SK-N-SH (cell line): ENCODE measurements at regions not wholly inside any gene's neighbourhood (a gene's known extent, or its start where the extent isn't known, plus 50 kb on each side); places are given as distances from the start of the nearest gene placed in this dataset.

Experiments used
- CHD2 ChIP-seq: fragments of 150-350 bp; IDR thresholded peaks from 2 replicates; pipeline ENCODE4 v1.6.1; 2018; ENCODE audit warnings: low read length; ENCODE audit not compliant: partially characterized antibody
- EP300 ChIP-seq, 2 experiments: IDR thresholded peaks; 2 replicates each; pipeline versions ENCODE4 v1.4.0 to v1.6.1; 2012; ENCODE audit warnings: borderline replicate concordance in 1 of 2, low read depth in 1 of 2, low read length in 1 of 2
- EZH2phosphoT487 ChIP-seq: fragments of 200-600 bp; sonication (generic); IDR thresholded peaks from 2 replicates; pipeline ENCODE4 v1.6.1; 2017; ENCODE audit warnings: low read depth, mixed run types, mild to moderate bottlenecking, antibody characterized with exemption, moderate library complexity, borderline replicate concordance
- GABPA ChIP-seq: IDR thresholded peaks from 2 replicates; pipeline ENCODE4 v1.4.0; 2012; ENCODE audit warnings: low read depth, mild to moderate bottlenecking
- GATA2 ChIP-seq: sonication (generic); formaldehyde crosslinking; IDR thresholded peaks from 2 replicates; pipeline ENCODE4 v1.5.0; 2020; ENCODE audit warnings: mild to moderate bottlenecking, missing genetic modification reagents
- POLR2AphosphoS5 ChIP-seq: IDR thresholded peaks from 2 replicates; pipeline ENCODE4 v1.6.1; 2012; ENCODE audit warnings: low read depth, low read length
- RCOR1 ChIP-seq: fragments of 150-350 bp; IDR thresholded peaks from 2 replicates; pipeline ENCODE4 v1.6.1; 2017; ENCODE audit warnings: antibody characterized with exemption, low read length
- TCF12 ChIP-seq: IDR thresholded peaks from 2 replicates; pipeline ENCODE4 v1.4.0; 2012
- TF ChIP-seq, protein P1 (sequence below): fragments of 200-600 bp; sonication (generic); IDR thresholded peaks from 2 replicates; pipeline ENCODE4 v1.6.1; 2017; ENCODE audit warnings: antibody characterized with exemption, mild to moderate bottlenecking, moderate library complexity
- TF ChIP-seq, protein P2 (sequence below): IDR thresholded peaks from 2 replicates; pipeline ENCODE4 v1.4.0; 2012; ENCODE audit warnings: low read depth
- TF ChIP-seq, protein P3 (sequence below): fragments of 150-350 bp; IDR thresholded peaks from 2 replicates; pipeline ENCODE4 v1.6.1; 2017; ENCODE audit warnings: antibody characterized with exemption, low read length, low read depth, borderline replicate concordance

DNA sequence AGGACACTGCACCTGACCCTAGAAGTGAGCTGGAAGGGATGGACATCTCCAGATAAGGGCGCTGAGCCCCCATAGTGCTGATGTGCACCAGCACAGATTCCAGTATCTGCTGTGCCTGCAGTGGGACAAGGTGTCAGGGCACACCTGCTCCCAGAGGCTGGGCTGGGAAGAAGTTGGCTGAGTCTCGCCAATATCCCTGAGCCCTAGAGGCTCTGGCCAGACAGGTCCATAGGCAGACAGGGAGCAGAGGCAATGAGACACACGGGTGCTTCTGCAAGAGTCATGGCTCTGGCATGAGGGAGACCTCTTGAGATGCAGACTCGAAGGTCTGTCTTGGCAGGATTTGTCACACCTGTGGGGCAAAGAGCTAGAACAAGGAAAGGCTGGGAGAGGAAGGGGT lies 1321.5 kb downstream of the UQCRFS1 start:
- TF ChIP-seq EZH2phosphoT487 (no peak), RCOR1 (no peak), TCF12 (no peak), GATA2 (CRISPR knock-in tag) (no peak), CHD2 (no peak), GABPA (no peak), EP300 (IDR thresholded peaks at IDR 0.05; ENCODE audit: borderline replicate concordance in 1 of 2, low read depth in 1 of 2, low read length in 1 of 2) (no peak), POLR2AphosphoS5 (no peak)
- TF ChIP-seq, protein P1, sequence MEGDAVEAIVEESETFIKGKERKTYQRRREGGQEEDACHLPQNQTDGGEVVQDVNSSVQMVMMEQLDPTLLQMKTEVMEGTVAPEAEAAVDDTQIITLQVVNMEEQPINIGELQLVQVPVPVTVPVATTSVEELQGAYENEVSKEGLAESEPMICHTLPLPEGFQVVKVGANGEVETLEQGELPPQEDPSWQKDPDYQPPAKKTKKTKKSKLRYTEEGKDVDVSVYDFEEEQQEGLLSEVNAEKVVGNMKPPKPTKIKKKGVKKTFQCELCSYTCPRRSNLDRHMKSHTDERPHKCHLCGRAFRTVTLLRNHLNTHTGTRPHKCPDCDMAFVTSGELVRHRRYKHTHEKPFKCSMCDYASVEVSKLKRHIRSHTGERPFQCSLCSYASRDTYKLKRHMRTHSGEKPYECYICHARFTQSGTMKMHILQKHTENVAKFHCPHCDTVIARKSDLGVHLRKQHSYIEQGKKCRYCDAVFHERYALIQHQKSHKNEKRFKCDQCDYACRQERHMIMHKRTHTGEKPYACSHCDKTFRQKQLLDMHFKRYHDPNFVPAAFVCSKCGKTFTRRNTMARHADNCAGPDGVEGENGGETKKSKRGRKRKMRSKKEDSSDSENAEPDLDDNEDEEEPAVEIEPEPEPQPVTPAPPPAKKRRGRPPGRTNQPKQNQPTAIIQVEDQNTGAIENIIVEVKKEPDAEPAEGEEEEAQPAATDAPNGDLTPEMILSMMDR, result no peak
- TF ChIP-seq, protein P2, sequence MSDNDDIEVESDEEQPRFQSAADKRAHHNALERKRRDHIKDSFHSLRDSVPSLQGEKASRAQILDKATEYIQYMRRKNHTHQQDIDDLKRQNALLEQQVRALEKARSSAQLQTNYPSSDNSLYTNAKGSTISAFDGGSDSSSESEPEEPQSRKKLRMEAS, result no peak
- TF ChIP-seq, protein P3, sequence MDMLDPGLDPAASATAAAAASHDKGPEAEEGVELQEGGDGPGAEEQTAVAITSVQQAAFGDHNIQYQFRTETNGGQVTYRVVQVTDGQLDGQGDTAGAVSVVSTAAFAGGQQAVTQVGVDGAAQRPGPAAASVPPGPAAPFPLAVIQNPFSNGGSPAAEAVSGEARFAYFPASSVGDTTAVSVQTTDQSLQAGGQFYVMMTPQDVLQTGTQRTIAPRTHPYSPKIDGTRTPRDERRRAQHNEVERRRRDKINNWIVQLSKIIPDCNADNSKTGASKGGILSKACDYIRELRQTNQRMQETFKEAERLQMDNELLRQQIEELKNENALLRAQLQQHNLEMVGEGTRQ, result no peak
